ENCODE measurements at regions not wholly inside any gene's neighbourhood (a gene's known extent, or its start where the extent isn't known, plus 50 kb on each side); places are given as distances from the start of the nearest gene placed in this dataset.
"Not testable (repeated sequence)": the region's sequence is repeated elsewhere in the genome, so short reads cannot be mapped to it uniquely, and the experiment has no call there.

GRCh38 chr10:25713894-25714240, 220.2 kb upstream of the MYO3A start:
- no peak for DNase-seq (ENCODE audit: low spot score)

- DNase-seq (ENCODE audit: low spot score): no peak
These were observed 209.8 kb upstream of the MYO3A start for GRCh38 chr10:25724241-25724640.

DNA sequence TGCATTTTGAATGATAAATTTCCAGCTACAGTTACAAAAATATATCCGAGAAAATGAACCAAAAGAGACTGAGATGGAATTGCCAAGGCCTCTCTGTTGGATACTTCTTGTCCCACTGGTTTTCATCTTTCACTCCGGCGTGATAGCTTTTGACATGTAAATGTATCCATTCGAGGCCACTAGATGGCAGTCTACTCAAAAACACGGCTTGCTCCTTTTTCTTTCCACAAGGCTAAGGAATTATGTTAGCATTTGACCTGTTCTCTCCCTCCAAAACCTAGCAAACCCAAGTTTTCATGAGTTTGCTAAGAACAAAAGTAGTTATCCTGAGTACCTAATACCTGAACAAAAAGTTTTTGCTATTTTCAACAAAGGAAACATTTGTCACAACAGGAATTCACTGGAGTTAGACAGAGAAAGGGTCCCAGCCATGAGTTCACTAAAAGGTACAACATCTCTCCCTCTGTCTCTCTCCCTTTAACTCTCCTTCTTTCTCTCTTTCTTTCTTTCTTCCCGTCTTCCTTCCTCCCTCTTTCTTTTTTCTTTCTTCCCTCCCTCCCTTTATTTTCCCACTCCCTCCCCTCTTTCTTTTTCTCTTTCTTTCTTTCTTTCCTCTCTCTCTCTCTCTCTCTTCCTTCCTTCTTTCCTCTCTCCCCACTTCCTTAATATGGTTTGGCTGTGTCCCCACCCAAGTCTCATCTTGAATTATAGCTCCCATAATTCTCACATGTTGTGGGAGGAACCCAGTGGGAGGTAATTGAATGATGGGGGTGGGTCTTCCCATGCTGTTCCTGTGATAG, 207.9 kb upstream of the MYO3A start:
- peak; percentile 37 for DNase-seq (ENCODE audit: low spot score)

DNA sequence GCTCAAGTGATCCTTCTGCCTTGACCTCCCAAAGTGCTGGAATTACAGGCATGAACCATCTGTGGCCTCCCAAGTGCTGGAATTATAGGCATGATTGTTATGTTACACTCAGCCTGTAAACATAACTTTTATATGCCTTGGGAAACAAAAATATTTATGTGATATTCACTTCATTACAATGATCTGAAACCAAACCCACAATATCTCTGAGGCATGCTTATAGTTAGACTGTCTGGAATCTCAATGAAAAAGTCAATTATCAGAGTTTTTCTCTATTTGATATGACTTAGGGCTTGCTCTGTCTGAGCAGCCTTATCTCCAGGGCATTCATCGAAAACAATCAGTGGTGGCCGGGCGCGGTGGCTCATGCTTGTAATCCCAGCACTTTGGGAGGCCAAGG, 195.3 kb upstream of the MYO3A start:
- DNase-seq (ENCODE audit: low spot score): no peak

DNA sequence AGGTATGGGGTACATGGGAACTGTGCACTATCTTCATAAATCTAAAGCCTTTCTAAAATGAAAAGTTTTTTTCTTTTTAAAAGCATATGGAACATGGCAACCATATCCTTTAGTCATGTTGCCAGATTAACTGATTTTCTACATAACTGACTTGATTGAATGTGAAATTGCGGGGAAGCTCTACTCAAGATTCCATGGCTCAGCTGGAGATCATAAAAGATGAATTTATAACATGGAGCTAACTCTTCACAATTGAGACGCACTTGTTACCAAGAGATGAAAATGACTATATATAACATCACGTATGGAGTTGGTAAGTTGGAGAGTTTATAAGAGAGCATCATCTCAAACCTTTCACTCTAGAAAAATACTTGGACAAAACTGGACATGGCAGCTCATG, 190.2 kb upstream of the MYO3A start:
- DNase-seq (ENCODE audit: low spot score): no peak

DNA sequence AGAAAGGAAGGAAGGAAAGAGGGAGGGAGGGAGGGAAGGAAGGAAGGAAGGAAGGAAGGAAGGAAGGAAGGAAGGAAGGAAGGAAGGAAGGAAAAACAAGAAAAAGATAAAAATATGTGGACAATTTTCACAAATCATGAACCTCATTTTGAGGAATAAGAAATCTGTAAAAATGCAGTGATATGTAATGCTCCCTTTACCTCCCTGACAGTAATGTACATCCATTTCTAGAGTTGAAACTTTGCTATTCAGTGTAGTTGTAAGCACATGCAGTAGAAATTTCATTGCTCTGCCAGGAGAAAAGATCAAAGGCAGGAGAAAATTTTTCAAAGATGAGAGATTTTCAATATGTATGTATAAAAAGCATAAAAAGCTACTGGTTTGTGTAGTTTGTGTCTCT, 189.5 kb upstream of the MYO3A start:
- no peak for DNase-seq (ENCODE audit: low spot score)

DNA sequence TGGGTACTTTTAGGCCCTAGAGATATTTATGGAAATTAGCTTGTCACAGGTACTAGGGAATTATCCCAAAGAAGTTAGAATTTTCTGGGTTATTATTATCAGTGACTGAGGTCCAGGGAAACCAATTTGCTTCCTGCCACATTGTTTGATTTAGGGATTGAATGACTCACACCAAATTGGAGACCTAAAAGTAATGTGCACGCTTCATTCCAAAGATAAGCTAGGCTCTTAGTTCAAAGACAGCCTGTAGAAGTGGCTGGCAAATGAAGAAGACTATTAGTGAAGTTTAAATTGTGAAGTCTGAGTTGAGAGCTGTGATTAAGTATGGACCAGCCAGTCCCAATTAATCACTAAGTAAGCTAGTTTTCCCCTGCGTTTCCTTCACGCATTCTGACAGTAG, 188.1 kb upstream of the MYO3A start:
- DNase-seq (ENCODE audit: low spot score): no peak

GRCh38 chr10:25747084-25747483, 186.9 kb upstream of the MYO3A start:
- no peak for DNase-seq (ENCODE audit: low spot score)

- no peak for DNase-seq (ENCODE audit: low spot score)
These were observed 185.5 kb upstream of the MYO3A start for GRCh38 chr10:25748509-25748908.

GRCh38 chr10:25753776-25754175, 180.3 kb upstream of the MYO3A start:
- DNase-seq (ENCODE audit: low spot score): no peak

GRCh38 chr10:25755874-25756273, 178.2 kb upstream of the MYO3A start:
- not testable (repeated sequence) for DNase-seq (ENCODE audit: low spot score)

- DNase-seq (ENCODE audit: low spot score): no peak
These were observed 177.2 kb upstream of the MYO3A start for GRCh38 chr10:25756784-25757183.

DNA sequence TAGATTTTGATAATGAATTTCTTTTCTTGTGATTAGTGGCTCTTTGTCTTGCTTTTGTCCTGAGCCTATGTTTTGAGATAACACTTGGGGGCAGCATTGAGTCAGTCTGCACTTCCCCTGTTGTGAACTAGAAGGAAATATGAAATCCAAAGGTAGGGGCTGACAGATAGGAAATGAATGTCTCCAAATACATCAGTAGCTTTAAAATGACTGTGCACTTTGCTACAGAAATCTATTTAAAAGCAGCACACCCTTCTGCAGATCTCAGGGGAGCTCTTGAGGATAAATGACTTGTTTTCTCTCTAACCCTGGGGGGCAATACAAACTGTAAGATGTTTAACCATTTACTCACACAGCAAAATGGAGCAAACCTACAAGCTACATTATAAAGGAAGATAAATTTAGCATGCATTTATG, 176.0 kb upstream of the MYO3A start:
- no peak for DNase-seq (ENCODE audit: low spot score)

DNA sequence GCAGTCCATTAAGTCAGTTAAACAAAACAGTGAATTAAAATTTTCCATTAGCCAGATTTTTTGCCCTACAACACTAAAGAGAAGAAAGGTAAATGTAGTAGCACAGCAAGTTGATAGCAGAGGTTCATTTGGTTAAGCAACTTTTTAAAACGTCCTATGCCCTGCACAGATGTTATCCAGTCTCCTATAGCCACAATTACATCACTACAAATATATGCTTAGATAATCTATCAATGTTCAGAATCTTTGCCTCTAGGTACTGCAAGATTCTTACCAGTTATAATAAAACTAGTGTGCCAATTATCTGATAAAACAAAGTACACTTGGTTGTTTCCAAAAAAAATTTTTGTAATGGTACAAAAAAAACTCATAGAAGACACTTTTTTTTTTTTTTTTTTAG, 175.5 kb upstream of the MYO3A start:
- DNase-seq (ENCODE audit: low spot score): no peak

- no peak for DNase-seq (ENCODE audit: low spot score)
These were observed 172.1 kb upstream of the MYO3A start for GRCh38 chr10:25761937-25762336.

DNA sequence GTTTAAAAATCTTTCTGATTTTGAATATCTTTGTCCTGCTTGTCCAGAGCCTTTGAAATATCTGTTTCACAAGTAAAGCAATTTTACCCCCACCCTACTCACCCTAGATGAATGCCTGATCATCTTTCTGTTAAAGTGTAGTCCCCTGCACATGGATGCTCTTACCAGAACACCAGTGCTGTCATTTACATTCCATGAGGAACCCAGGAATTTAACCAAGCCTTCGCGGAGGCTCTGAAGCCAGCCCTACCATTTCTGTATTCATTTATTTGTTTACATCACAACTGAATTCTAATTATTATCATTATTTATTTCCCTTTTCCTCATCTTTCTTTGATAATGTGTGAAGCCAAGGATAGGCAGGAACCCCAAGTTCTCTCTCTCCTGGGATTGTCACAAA, 167.8 kb upstream of the MYO3A start:
- no peak for DNase-seq (ENCODE audit: low spot score)

DNA sequence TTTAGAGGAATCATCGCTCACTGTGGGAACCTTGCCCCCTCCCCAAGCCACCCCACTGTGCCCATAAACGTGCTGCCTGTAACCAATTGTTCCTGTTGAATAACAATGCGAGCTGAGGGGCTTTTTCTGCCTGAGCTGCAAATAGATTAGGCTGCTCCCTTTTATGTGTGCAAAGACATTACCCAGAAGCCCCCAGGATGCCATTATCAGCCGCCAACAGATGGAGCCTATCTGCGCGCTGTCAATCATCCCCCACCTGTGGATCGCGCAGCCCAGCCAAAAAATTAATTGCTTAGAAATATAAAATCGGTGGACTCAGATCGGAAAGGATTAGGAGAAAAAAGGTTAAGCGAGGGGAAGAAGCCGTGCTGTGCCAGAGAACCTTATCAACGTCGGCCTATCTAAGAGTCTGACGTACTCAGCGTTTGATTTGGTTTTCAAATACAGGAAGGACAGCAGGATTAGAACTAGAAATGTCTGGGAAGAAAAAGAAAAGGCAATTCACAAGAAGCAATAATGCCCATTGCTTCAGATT, 167.3 kb upstream of the MYO3A start:
- no peak for DNase-seq (ENCODE audit: low spot score)

DNA sequence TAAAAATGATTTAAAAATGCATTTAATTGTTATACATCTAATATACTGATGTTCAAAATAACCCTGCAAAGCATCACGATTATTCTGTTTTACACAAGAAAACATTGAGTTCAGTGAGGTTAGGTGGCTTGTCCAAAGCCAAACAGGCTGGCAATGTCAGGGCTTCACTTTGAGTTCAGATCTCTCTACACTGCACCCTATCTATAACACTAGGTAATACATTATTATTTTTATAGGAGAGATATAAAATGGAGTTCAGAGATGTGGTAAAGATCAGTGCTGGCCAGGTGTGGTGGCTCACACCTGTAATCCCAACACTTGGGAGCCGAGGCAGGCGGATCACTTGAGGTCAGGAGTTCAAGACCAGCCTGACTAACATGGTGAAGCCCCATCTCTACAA, 165.9 kb upstream of the MYO3A start:
- DNase-seq (ENCODE audit: low spot score): no peak

GRCh38 chr10:25778646-25779045, 155.4 kb upstream of the MYO3A start:
- no peak for DNase-seq (ENCODE audit: low spot score)

DNA sequence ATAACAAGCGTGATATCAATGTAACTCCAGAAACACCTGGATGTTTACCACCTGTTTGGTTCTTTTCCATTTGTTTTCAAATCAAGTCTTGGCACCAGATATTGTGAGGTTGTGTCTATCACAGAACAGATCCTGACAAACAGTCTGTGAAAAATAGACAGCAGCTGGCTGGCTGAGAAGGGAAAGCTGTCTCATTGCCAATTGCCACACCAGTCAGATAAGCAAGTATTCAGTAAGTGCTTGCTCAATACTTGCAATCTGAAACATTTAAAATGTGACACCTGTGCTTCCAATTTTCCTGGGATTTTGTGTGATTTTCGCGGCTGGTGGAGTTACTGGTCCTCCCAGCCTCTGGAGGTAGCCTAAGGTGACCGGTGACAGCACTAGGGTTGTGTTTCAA, 147.9 kb upstream of the MYO3A start:
- DNase-seq (ENCODE audit: low spot score): no peak

- no peak for DNase-seq (ENCODE audit: low spot score)
These were observed 147.1 kb upstream of the MYO3A start for GRCh38 chr10:25786899-25787298.

GRCh38 chr10:25797888-25798429, 136.1 kb upstream of the MYO3A start:
- no peak for DNase-seq (ENCODE audit: low spot score)

DNA sequence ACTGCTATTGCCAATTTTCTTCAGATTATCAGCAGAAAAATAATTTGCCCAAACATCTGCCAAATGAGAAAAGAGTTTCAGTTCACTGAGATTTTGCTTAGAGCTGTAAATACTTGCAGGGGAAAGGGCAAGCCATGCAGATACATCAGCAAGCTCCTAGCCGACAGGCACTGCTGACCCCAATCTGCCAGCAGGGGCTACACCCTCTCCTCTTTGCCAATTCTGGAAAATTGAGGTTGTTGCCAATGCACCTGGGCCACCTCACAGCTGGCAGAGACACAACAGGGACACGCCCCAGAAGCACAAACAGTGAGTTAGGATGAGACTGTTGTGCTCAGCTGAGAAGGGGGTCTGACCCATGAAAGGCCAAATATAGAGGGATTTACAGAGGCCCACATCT, 129.5 kb upstream of the MYO3A start:
- DNase-seq (ENCODE audit: low spot score): no peak

DNA sequence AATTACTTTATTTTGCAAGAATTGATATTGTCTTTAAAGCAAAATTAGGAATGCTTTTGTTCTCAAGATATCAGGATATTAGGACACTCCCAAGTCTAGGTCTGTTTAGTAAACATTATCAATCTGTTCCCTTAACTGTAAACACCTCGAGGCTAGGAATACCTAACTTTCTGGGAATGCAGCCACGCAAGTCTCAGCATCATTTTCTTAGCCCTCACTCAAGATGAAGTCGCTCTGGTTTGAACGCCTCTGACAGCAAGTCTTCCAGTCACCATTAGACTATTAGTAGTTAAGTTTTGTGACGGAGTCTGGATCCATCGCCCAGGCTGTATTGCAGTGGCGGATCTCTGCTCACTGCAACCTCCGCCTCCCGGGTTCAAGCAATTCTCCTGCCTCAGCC, 128.0 kb upstream of the MYO3A start:
- no peak for DNase-seq (ENCODE audit: low spot score)
